ENCODE measurements at regions not wholly inside any gene's neighbourhood (a gene's known extent, or its start where the extent isn't known, plus 50 kb on each side); places are given as distances from the start of the nearest gene placed in this dataset.

GRCh38 chr1:185388815-185389214, 71.8 kb upstream of the IVNS1ABP start:
- no peak for TF ChIP-seq ZNF70 (CRISPR knock-in tag; IDR thresholded peaks at IDR 0.05)
- TF ChIP-seq RARB (CRISPR knock-in tag; IDR thresholded peaks at IDR 0.05) = no peak
- no peak for TF ChIP-seq BACH2 (CRISPR knock-in tag; IDR thresholded peaks at IDR 0.05; ENCODE audit: borderline replicate concordance)

Measured in SK-N-SH treated with all-trans-retinoic acid at 6 μM for 48 hours (cell line).